K562 (cell line): ENCODE measurements at regions not wholly inside any gene's neighbourhood (a gene's known extent, or its start where the extent isn't known, plus 50 kb on each side); places are given as distances from the start of the nearest gene placed in this dataset.

ENCODE experiments used
- CEBPG ChIP-seq, 3 experiments: fragments of 200-800 bp in 1 of 3; sonication (Bioruptor generic) in 1 of 3; sonication (generic) in 1 of 3; formaldehyde crosslinking in 1 of 3; IDR thresholded peaks in 2 of 3; conservative IDR thresholded peaks in 1 of 3; 2 replicates each; pipeline versions ENCODE4 v1.6.1 to v1.8.0; 2016 to 2022; ENCODE audit warnings: missing compliant biosample characterization in 2 of 3, missing genetic modification characterization in 2 of 3, mild to moderate bottlenecking in 1 of 3, missing genetic modification reagents in 1 of 3
- CGGBP1 ChIP-seq: fragments of 250-450 bp; sonication (Bioruptor Pico); IDR thresholded peaks from 2 replicates; pipeline ENCODE4 v1.9.0; 2021; ENCODE audit warnings: mild to moderate bottlenecking
- DMBX1 ChIP-seq: fragments of 250-450 bp; sonication (Bioruptor Pico); IDR thresholded peaks from 2 replicates; pipeline ENCODE4 v1.8.0; 2022; ENCODE audit warnings: inconsistent platforms, mild to moderate bottlenecking, moderate library complexity, borderline replicate concordance
- EHMT2 ChIP-seq: fragments of 450-650 bp; IDR thresholded peaks from 2 replicates; pipeline ENCODE4 v1.6.1; 2018; ENCODE audit warnings: antibody characterized with exemption
- ETV6 ChIP-seq, 3 experiments: fragments of 150-350 bp in 1 of 3; sonication (generic) in 1 of 3; formaldehyde crosslinking in 1 of 3; IDR thresholded peaks; 2 replicates each; pipeline versions ENCODE4 v1.6.1 to v1.8.0; 2014 to 2022; ENCODE audit warnings: borderline replicate concordance in 2 of 3, low read depth in 2 of 3, antibody characterized with exemption in 1 of 3, low read length in 1 of 3, mild to moderate bottlenecking in 1 of 3, missing genetic modification reagents in 1 of 3
- GATA2 ChIP-seq: sonication (generic); formaldehyde crosslinking; IDR thresholded peaks from 2 replicates; pipeline ENCODE4 v1.4.0; 2020; ENCODE audit warnings: mild to moderate bottlenecking, missing genetic modification reagents
- HDAC3 ChIP-seq: fragments of 450-650 bp; IDR thresholded peaks from 2 replicates; pipeline ENCODE4 v1.6.1; 2018; ENCODE audit warnings: borderline replicate concordance, mild to moderate bottlenecking, moderate library complexity; ENCODE audit not compliant: partially characterized antibody
- IRF1 ChIP-seq: sonication (generic); formaldehyde crosslinking; IDR thresholded peaks from 2 replicates; pipeline ENCODE4 v1.8.0; 2022; ENCODE audit warnings: missing genetic modification reagents, mild to moderate bottlenecking, borderline replicate concordance
- JUN ChIP-seq, 2 experiments: sonication (generic) in 1 of 2; formaldehyde crosslinking in 1 of 2; IDR thresholded peaks; 2 replicates each; pipeline versions ENCODE4 v1.6.1 to v1.8.0; 2012 to 2022; ENCODE audit warnings: borderline replicate concordance in 2 of 2, mild to moderate bottlenecking in 2 of 2, improper control_type of control experiment in 1 of 2, low read depth in 1 of 2, low read length in 1 of 2, missing genetic modification reagents in 1 of 2
- KLF13 ChIP-seq: fragments of 450-650 bp; IDR thresholded peaks from 2 replicates; pipeline ENCODE4 v1.6.1; 2016; ENCODE audit warnings: missing genetic modification characterization, low read depth, mild to moderate bottlenecking, missing compliant biosample characterization, moderate library complexity, borderline replicate concordance
- LEF1 ChIP-seq: fragments of 450-650 bp; IDR thresholded peaks from 2 replicates; pipeline ENCODE4 v1.6.1; 2016; ENCODE audit warnings: mild to moderate bottlenecking
- MCM3 ChIP-seq: fragments of 450-650 bp; IDR thresholded peaks from 2 replicates; pipeline ENCODE4 v1.6.1; 2016
- MCM5 ChIP-seq: fragments of 450-650 bp; IDR thresholded peaks from 2 replicates; pipeline ENCODE4 v1.6.1; 2016; ENCODE audit warnings: low read depth
- MEF2D ChIP-seq: conservative IDR thresholded peaks from 2 replicates; pipeline ENCODE4 v1.6.1; 2016; ENCODE audit warnings: low read depth, missing genetic modification characterization, missing compliant biosample characterization
- MYBL2 ChIP-seq, 2 experiments: fragments of 450-650 bp in 1 of 2; sonication (generic) in 1 of 2; formaldehyde crosslinking in 1 of 2; IDR thresholded peaks; 2 replicates each; pipeline versions ENCODE4 v1.6.1 to v1.8.1; 2017 to 2022; ENCODE audit warnings: borderline replicate concordance in 1 of 2, inconsistent platforms in 1 of 2, low read depth in 1 of 2, mild to moderate bottlenecking in 1 of 2, missing genetic modification reagents in 1 of 2, moderate library complexity in 1 of 2
- NCOR1 ChIP-seq: fragments of 450-650 bp; IDR thresholded peaks from 2 replicates; pipeline ENCODE4 v1.6.1; 2016; ENCODE audit warnings: mild to moderate bottlenecking, moderate library complexity
- PHB2 ChIP-seq: fragments of 450-650 bp; IDR thresholded peaks from 2 replicates; pipeline ENCODE4 v1.6.1; 2017; ENCODE audit warnings: low read depth
- PREB ChIP-seq: sonication (generic); formaldehyde crosslinking; IDR thresholded peaks from 2 replicates; pipeline ENCODE4 v1.8.1; 2023; ENCODE audit warnings: mild to moderate bottlenecking, missing genetic modification reagents
- RCOR1 ChIP-seq, 2 experiments: IDR thresholded peaks; 2 replicates each; pipeline ENCODE4 v1.6.1; 2012; ENCODE audit warnings: low read depth in 2 of 2, low read length in 2 of 2, borderline replicate concordance in 1 of 2, improper control_type of control experiment in 1 of 2
- WHSC1 ChIP-seq: IDR thresholded peaks from one replicate; pipeline ENCODE4 v1.6.1; 2012; ENCODE audit warnings: low read length, control low read depth, inconsistent platforms
- ZNF140 ChIP-seq: fragments of 250-450 bp; sonication (Bioruptor Pico); IDR thresholded peaks from 2 replicates; pipeline ENCODE4 v1.8.0; 2021; ENCODE audit warnings: moderate library complexity, mild to moderate bottlenecking, inconsistent platforms
- ZNF146 ChIP-seq: IDR thresholded peaks from one replicate; pipeline ENCODE4 v1.6.1; 2018; ENCODE audit warnings: missing compliant biosample characterization; ENCODE audit not compliant: unreplicated experiment
- ZNF507 ChIP-seq: conservative IDR thresholded peaks from 2 replicates; pipeline ENCODE4 v1.6.1; 2017; ENCODE audit warnings: missing genetic modification characterization, missing compliant biosample characterization
- ZNF586 ChIP-seq: fragments of 450-650 bp; formaldehyde crosslinking; conservative IDR thresholded peaks from 2 replicates; pipeline ENCODE4 v1.4.0; 2020; ENCODE audit warnings: mild to moderate bottlenecking, moderate library complexity

- TF ChIP-seq ETV6 (IDR thresholded peaks at IDR 0.05; ENCODE audit: borderline replicate concordance in 1 of 2, low read depth in 2 of 2, low read length in 1 of 2), result peak in 1 of 2 experiments; percentile 87; a peak in 2 of 4 replicates
- TF ChIP-seq ETV6 (CRISPR knock-in tag; IDR thresholded peaks at IDR 0.05; ENCODE audit: borderline replicate concordance), result no peak
- peak; percentile 98 for TF ChIP-seq HDAC3
- 0 out of 2 replicates have a peak, but pooled peaks have one; percentile 54 for TF ChIP-seq KLF13
- TF ChIP-seq ZNF140 (CRISPR knock-in tag), result no peak
- no peak for TF ChIP-seq ZNF146 (CRISPR knock-in tag)
- no peak; the same call in 1 of the 2 replicates for TF ChIP-seq MYBL2 (IDR thresholded peaks at IDR 0.05; ENCODE audit: low read depth)
- TF ChIP-seq MYBL2 (CRISPR knock-in tag; IDR thresholded peaks at IDR 0.05; ENCODE audit: borderline replicate concordance), result no peak
- TF ChIP-seq PREB (CRISPR knock-in tag), result no peak
- TF ChIP-seq CEBPG (CRISPR knock-in tag; IDR thresholded peaks at IDR 0.05), result no peak
- TF ChIP-seq CEBPG (tag; conservative IDR thresholded peaks at IDR 0.05 in 1 of 2, IDR thresholded peaks at IDR 0.05 in 1 of 2), result 0 out of 4 replicates have a peak, but pooled peaks of 1 of the 2 experiments have one; percentile 5
- TF ChIP-seq MCM5, result no peak
- TF ChIP-seq WHSC1, result no peak
- TF ChIP-seq ZNF507 (tag), result no peak
- peak; percentile 99 for TF ChIP-seq NCOR1
- peak; percentile 99 for TF ChIP-seq GATA2
- TF ChIP-seq LEF1, result peak; percentile 98
- TF ChIP-seq MCM3, result no peak
- no peak for TF ChIP-seq ZNF586
- TF ChIP-seq EHMT2, result peak; percentile 75
- peak; percentile 95 for TF ChIP-seq DMBX1
- peak; percentile 82; the same call in 1 of the 2 replicates for TF ChIP-seq JUN (IDR thresholded peaks at IDR 0.05; ENCODE audit: borderline replicate concordance, low read depth, low read length)
- TF ChIP-seq JUN (CRISPR knock-in tag; IDR thresholded peaks at IDR 0.05; ENCODE audit: borderline replicate concordance), result peak; percentile 62; the same call in 1 of the 2 replicates
- peak; percentile 95 to 99 for TF ChIP-seq RCOR1 (IDR thresholded peaks at IDR 0.05; ENCODE audit: borderline replicate concordance in 1 of 2, low read depth in 2 of 2, low read length in 2 of 2)
- no peak for TF ChIP-seq CGGBP1
- peak; percentile 99 for TF ChIP-seq MEF2D (tag)
- peak; percentile 91 for TF ChIP-seq PHB2
- no peak for TF ChIP-seq IRF1 (CRISPR knock-in tag)
Measured at GRCh38 chr1:181152892-181153633, 64.6 kb downstream of the IER5 start (continued).
